K562 (cell line): ENCODE measurements at regions not wholly inside any gene's neighbourhood (a gene's known extent, or its start where the extent isn't known, plus 50 kb on each side); places are given as distances from the start of the nearest gene placed in this dataset.

Source experiments
- ATAC-seq: fragments of 200-7000 bp; cut with Tn5 transposase; 3 replicates; pipeline ENCODE4 v1.9.1; 2020; ENCODE audit warnings: moderate library complexity
- BruUV-seq: library from RNA; stranded (reverse); fragments of 400-500 nt; replicated peaks from 2 replicates; lab custom pipeline; 2021; lab: Mats Ljungman, UMichigan
- CTCF ChIA-PET: fragments of 300-600 bp; formaldehyde crosslinking; extraction: SDS; loops from one replicate; lab custom pipeline; 2021; ENCODE audit warnings: low intra/inter-chr PET ratio; lab: Yijun Ruan, JAX
- POLR2A ChIA-PET: fragments of 300-600, 350-650 bp; sonication (Branson Sonifier 250); formaldehyde crosslinking; extraction: SDS; loops from one replicate; lab custom pipeline; 2021; ENCODE audit warnings: antibody characterized with exemption, inconsistent platforms; lab: Yijun Ruan, JAX
- DNase-seq, 4 experiments: peaks; one replicate each; pipeline versions ENCODE4 v3.0.0 to v3.0.0-alpha.2; 2011 to 2018; ENCODE audit warnings: low spot score in 3 of 4, mixed read lengths in 3 of 4; ENCODE audit errors: extremely low read depth in 1 of 4
- FAIRE-seq: peaks from 2 replicates; lab custom pipeline; 2011; peaks lifted over from hg19 to GRCh38; lab: Jason Lieb, UNC
- H2AFZ ChIP-seq: 2 replicates; pipeline ENCODE4 v1.6.0; 2011; ENCODE audit warnings: low read depth, low read length, control low read depth, inconsistent platforms
- H3K27ac ChIP-seq: fragments of 200-600 bp; 3 replicates; pipeline ENCODE4 v1.8.0; 2011; ENCODE audit warnings: low read depth, mild to moderate bottlenecking, control low read depth, inconsistent platforms, low read length, moderate library complexity, mixed read lengths; ENCODE audit errors: extremely low read depth
- H3K27me3 ChIP-seq, 2 experiments: fragments of 300-600 bp in 1 of 2; 2 replicates in 1 of 2; 3 replicates in 1 of 2; pipeline versions ENCODE4 v1.6.0 to v1.8.0; 2011; ENCODE audit warnings: inconsistent platforms in 2 of 2, low read length in 2 of 2, mild to moderate bottlenecking in 1 of 2, mixed read lengths in 1 of 2, moderate library complexity in 1 of 2; ENCODE audit not compliant: control insufficient read depth in 2 of 2, insufficient read depth in 2 of 2
- H3K36me3 ChIP-seq: fragments of 300-600 bp; 3 replicates; pipeline ENCODE4 v1.8.0; 2011; ENCODE audit warnings: mild to moderate bottlenecking, low read length, inconsistent platforms; ENCODE audit not compliant: control insufficient read depth, insufficient read depth
- H3K4me1 ChIP-seq, 2 experiments: fragments of 200-600 bp in 1 of 2; replicated peaks in 1 of 2; 2 replicates in 1 of 2; 3 replicates in 1 of 2; pipeline versions ENCODE4 v1.5.1 to v1.8.0; 2011; ENCODE audit warnings: inconsistent platforms in 2 of 2, low read length in 2 of 2, mild to moderate bottlenecking in 1 of 2, mixed read lengths in 1 of 2, moderate library complexity in 1 of 2; ENCODE audit not compliant: control insufficient read depth in 2 of 2, insufficient read depth in 2 of 2
- H3K4me2 ChIP-seq: 2 replicates; pipeline ENCODE4 v1.6.1; 2011; ENCODE audit warnings: low read length, control low read depth, inconsistent platforms, mixed read lengths; ENCODE audit not compliant: insufficient read depth
- H3K4me3 ChIP-seq: fragments of 200-600 bp; sonication (generic), shearing (Covaris generic); 2 replicates; pipeline ENCODE4 v1.5.1; 2016; ENCODE audit warnings: control low read depth, inconsistent platforms
- H3K79me2 ChIP-seq: fragments of 200-600 bp; 3 replicates; pipeline ENCODE4 v1.8.0; 2011; ENCODE audit warnings: low read length, inconsistent platforms; ENCODE audit not compliant: control insufficient read depth, insufficient read depth
- H3K9ac ChIP-seq, 2 experiments: 2 replicates each; pipeline versions ENCODE4 v1.6.0 to v1.6.1; 2011; ENCODE audit warnings: low read depth in 2 of 2, low read length in 2 of 2, control low read depth in 1 of 2, inconsistent platforms in 1 of 2, mild to moderate bottlenecking in 1 of 2, mixed read lengths in 1 of 2; ENCODE audit not compliant: insufficient read depth in 1 of 2
- H3K9me1 ChIP-seq: one replicate; pipeline ENCODE4 v1.6.0; 2011; ENCODE audit warnings: inconsistent platforms, mild to moderate bottlenecking, low read length, moderate library complexity; ENCODE audit not compliant: control insufficient read depth, insufficient read depth
- H3K9me3 ChIP-seq: replicated peaks from 2 replicates; pipeline ENCODE4 v1.5.1; 2011; ENCODE audit warnings: low read depth, low read length, inconsistent platforms; ENCODE audit not compliant: control insufficient read depth, insufficient read depth
- H4K20me1 ChIP-seq: replicated peaks from 2 replicates; pipeline ENCODE4 v1.6.1; 2011; ENCODE audit warnings: low read length, inconsistent platforms, mixed read lengths; ENCODE audit not compliant: control insufficient read depth, insufficient read depth
- ATF6 ChIP-seq: sonication (generic); formaldehyde crosslinking; IDR thresholded peaks from 2 replicates; pipeline ENCODE4 v1.4.0; 2020; ENCODE audit warnings: mild to moderate bottlenecking, missing genetic modification reagents
- CBX5 ChIP-seq: IDR thresholded peaks from 2 replicates; pipeline ENCODE4 v1.6.1; 2014; ENCODE audit warnings: low read depth, borderline replicate concordance
- CHCHD3 ChIP-seq: fragments of 250-450 bp; sonication (Bioruptor Pico); IDR thresholded peaks from 2 replicates; pipeline ENCODE4 v2.1.2; 2022; ENCODE audit warnings: mild to moderate bottlenecking
- E2F4 ChIP-seq: sonication (generic); formaldehyde crosslinking; IDR thresholded peaks from 2 replicates; pipeline ENCODE4 v1.8.0; 2022; ENCODE audit warnings: mild to moderate bottlenecking, low read depth, missing genetic modification reagents
- ELF4 ChIP-seq: fragments of 450-650 bp; formaldehyde crosslinking; IDR thresholded peaks from 2 replicates; pipeline ENCODE4 v1.4.0; 2022; ENCODE audit warnings: missing genetic modification characterization
- GABPB2 ChIP-seq: fragments of 250-450 bp; sonication (Bioruptor Pico); conservative IDR thresholded peaks from 2 replicates; pipeline ENCODE4 v1.5.1; 2021; ENCODE audit warnings: mild to moderate bottlenecking
- KDM2B ChIP-seq: fragments of 250-450 bp; sonication (Bioruptor Pico); IDR thresholded peaks from 2 replicates; pipeline ENCODE4 v1.8.0; 2021; ENCODE audit warnings: mild to moderate bottlenecking, moderate library complexity
- MCM2 ChIP-seq: fragments of 450-650 bp; IDR thresholded peaks from 2 replicates; pipeline ENCODE4 v1.6.1; 2017; ENCODE audit warnings: low read depth, mild to moderate bottlenecking
- MEF2A ChIP-seq: IDR thresholded peaks from 2 replicates; pipeline ENCODE4 v1.6.1; 2011; ENCODE audit warnings: low read depth, mild to moderate bottlenecking, low read length, moderate library complexity; ENCODE audit not compliant: control insufficient read depth
- NCOR1 ChIP-seq: fragments of 450-650 bp; IDR thresholded peaks from 2 replicates; pipeline ENCODE4 v1.6.1; 2016; ENCODE audit warnings: mild to moderate bottlenecking, moderate library complexity
- PHTF2 ChIP-seq: fragments of 250-450 bp; sonication (Bioruptor Pico); IDR thresholded peaks from 2 replicates; pipeline ENCODE4 v1.5.0; 2021; ENCODE audit warnings: mild to moderate bottlenecking
- RBM14 ChIP-seq: fragments of 200-400 bp; formaldehyde crosslinking; IDR thresholded peaks from 2 replicates; pipeline ENCODE4 v1.6.1; 2018; ENCODE audit warnings: low read depth, mild to moderate bottlenecking, low read length, moderate library complexity, borderline replicate concordance; ENCODE audit not compliant: insufficient read depth
- SAFB ChIP-seq: fragments of 200-400 bp; formaldehyde crosslinking; IDR thresholded peaks from 2 replicates; pipeline ENCODE4 v1.6.1; 2017; ENCODE audit warnings: low read depth, low read length, borderline replicate concordance
- TAF7 ChIP-seq: fragments of 450-650 bp; IDR thresholded peaks from 2 replicates; pipeline ENCODE4 v1.6.1; 2016; ENCODE audit warnings: missing genetic modification characterization, missing compliant biosample characterization
- ZNF347 ChIP-seq: fragments of 450-650 bp; formaldehyde crosslinking; IDR thresholded peaks from 2 replicates; pipeline ENCODE4 v1.4.0; 2020; ENCODE audit warnings: low read depth, mild to moderate bottlenecking, moderate library complexity
- ZNF444 ChIP-seq: fragments of 250-450 bp; sonication (Bioruptor Pico); IDR thresholded peaks from 2 replicates; pipeline ENCODE4 v1.4.0; 2020; ENCODE audit warnings: mild to moderate bottlenecking, moderate library complexity
- ZNF57 ChIP-seq: fragments of 450-650 bp; formaldehyde crosslinking; IDR thresholded peaks from 2 replicates; pipeline ENCODE4 v1.4.0; 2020; ENCODE audit warnings: mild to moderate bottlenecking, moderate library complexity
- WGBS: fragments of 100-300 bp; shearing (Covaris generic); methylation state at CpG from one replicate; pipeline ENCODE4 v1.1.6; 2016; ENCODE audit warnings: low coverage, mixed read lengths; ENCODE audit not compliant: insufficient coverage; ENCODE audit errors: missing lambda C conversion rate; 5-methylcytosine and 5-hydroxymethylcytosine counted together
- in situ Hi-C: fragments of 300-500 bp; cut with MboI; formaldehyde crosslinking; loops from 4 replicates; pipeline ENCODE4 v1.15.0; 2018; ENCODE audit warnings: inconsistent platforms, mixed read lengths
- intact Hi-C: fragments of 100-400 bp; cut with micrococcal nuclease; formaldehyde crosslinking; loops from 2 replicates; pipeline ENCODE4 v1.14.2; 2022
- TF ChIP-seq, protein P1 (sequence below): fragments of 250-450 bp; sonication (Bioruptor Pico); IDR thresholded peaks from 2 replicates; pipeline ENCODE4 v1.5.0; 2021; ENCODE audit warnings: mild to moderate bottlenecking, moderate library complexity

DNA sequence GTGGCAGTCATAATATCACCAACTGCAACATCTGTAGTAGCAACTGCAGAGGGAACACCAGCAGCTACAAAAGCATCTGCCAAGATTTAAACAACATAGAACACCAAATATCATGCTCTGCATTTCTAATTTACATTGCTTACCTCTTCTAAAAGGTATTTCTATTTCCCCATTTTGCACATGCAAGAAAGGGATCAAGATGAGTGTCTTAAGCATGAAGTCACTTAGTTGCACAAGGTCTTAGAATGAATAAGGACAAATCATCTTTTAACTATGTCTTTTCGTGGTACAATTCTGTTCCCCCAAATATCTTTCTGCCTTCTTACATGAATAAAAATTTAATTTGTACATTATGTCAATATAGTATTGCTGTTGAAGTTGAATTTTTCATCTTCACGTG, 1746.4 kb downstream of the EFNA5 start (continued):
- no peak for TF ChIP-seq ATF6 (CRISPR knock-in tag)
- no peak for TF ChIP-seq ELF4
- no peak for TF ChIP-seq CBX5
- no peak for TF ChIP-seq ZNF57 (CRISPR knock-in tag)
- no peak for TF ChIP-seq MCM2

DNA sequence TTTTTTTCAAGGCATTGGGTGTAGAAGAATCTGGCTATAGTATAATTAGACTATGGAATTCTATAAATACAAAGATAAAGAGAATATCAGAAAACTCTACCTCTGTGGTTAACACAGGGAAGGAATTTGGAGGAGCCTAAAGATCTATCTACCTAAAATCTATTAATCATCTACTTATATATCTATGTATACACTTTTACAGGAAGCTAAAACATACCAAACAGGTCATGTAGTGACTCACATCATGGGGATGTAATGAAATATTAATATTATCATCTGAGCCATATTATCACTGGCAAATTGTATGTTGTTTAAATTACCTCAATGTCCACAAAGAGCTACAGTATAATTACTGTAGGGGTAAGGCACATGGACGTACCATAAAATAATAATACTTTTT, 1748.2 kb downstream of the EFNA5 start:
- no peak overlapping the region for H3K4me2 ChIP-seq
- no peak overlapping the region for H3K9ac ChIP-seq
- intact Hi-C loops (no loop called here), in situ Hi-C loops (no loop called here)
- DNase-seq = no peak
- H2AFZ ChIP-seq = no peak overlapping the region
- 11% methylated on average over 1 of the region's 1 CpG for WGBS
- H3K79me2 ChIP-seq = no peaks in the 10 kb centered on the region
- H3K27me3 ChIP-seq = no peaks in the 10 kb centered on the region
- no peaks in the 10 kb centered on the region for H3K36me3 ChIP-seq
- H3K9me3 ChIP-seq = no peaks in the 10 kb centered on the region
- no peak overlapping the region for H3K27ac ChIP-seq
- no peak for FAIRE-seq
- ATAC-seq = no peak
- no peaks in the 10 kb centered on the region for H3K9me1 ChIP-seq
- no TSS peak for BruUV-seq
- no peaks in the 10 kb centered on the region for H4K20me1 ChIP-seq
- no peaks in the 10 kb centered on the region for H3K4me1 ChIP-seq
- H3K4me3 ChIP-seq = no peak overlapping the region
- ChIA-PET POLR2A (no interaction called here), CTCF (no interaction called here)
- TF ChIP-seq ZNF444 (CRISPR knock-in tag) = no peak
- no peak for TF ChIP-seq E2F4 (CRISPR knock-in tag)
- TF ChIP-seq ZNF347 (CRISPR knock-in tag) = no peak
- TF ChIP-seq CHCHD3 (CRISPR knock-in tag) = no peak
- TF ChIP-seq TAF7 = no peak
- no peak for TF ChIP-seq GABPB2 (CRISPR knock-in tag)
- TF ChIP-seq RBM14 = no peak
- TF ChIP-seq KDM2B = no peak
- no peak for TF ChIP-seq MEF2A
- TF ChIP-seq, protein P1, sequence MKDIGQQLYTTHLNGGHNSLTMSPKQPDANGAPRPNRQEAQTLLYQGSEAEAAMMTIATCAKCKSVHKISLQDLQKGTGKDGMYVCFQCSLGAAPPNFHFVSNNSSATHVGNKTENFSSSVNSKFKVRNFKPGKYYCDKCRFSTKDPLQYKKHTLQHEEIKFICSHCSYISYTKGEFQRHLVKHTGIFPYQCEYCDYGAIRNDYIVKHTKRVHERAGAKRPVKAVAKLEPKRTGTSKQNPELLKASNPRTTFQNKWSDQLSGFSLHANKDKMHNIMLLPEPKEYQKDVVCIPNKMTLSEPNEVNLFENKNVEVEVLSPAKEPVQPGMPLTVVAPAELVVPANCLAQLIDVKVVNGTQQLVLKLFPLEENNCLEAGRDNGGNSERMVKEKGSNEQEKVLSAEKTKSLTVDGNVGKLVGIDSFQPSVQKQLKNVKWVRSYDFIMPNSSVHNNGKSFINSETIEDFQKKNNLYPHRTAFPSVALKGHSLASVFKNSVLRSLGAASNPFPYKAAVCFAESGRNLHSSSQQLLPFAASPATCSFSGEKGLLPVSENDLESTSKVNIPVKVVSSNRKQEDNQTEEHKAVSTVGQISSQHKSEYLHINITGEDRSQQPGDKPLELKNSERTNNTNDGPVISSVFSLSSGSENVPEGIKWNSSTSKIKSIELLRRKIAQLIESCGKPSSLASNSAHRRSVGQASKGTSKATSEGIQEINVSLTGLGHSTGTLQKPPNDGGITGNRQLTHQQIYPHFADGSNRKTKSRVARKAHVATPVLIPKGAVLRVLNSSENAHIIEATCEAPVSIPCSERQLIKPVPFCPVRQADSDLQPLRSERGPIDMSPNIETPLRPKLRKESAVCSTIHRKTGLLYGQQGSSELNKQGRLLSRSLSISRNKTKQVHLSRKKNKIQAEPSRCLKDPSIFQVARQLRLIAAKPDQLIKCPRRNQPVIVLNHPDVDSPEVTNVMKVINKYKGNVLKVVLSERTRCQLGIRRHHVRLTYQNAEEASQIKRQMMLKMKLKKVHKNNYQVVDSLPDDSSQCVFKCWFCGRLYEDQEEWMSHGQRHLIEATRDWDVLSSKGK = no peak
- TF ChIP-seq SAFB = no peak
- no peak for TF ChIP-seq NCOR1
- TF ChIP-seq PHTF2 = no peak
